ENCODE measurements at regions not wholly inside any gene's neighbourhood (a gene's known extent, or its start where the extent isn't known, plus 50 kb on each side); places are given as distances from the start of the nearest gene placed in this dataset.

DNA sequence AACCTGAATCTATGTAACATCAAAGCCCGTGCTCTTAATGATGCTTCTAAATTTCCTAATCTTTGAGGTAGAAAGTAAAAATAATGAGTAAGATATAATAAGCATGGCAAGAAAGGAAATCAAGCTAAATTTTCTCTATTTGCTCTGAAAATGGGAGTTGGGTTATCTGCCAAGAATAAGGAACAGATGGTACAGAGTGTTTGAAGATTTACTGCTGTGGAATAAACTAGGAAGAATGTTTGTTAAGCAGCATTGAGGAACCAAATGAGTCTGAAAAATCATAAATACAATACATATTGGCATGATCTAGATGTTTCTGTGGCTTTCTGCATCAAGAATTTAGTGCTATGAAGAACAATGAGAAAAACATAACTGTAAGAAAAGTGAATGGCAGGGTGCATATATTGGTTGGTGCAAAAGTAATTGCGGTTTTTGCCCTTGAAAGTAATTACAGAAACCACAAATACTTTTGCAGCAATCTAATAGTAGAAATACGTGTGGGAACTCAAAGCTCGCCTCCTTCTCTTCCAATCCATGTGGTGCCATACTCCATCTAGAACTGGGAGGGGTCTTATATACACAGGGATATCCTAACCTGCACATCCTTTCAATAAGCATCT lies 87.6 kb downstream of the SUCNR1 start (continued):
- TF ChIP-seq JUND (IDR thresholded peaks at IDR 0.05; ENCODE audit: low read length): no peak
- TF ChIP-seq CREB1 (IDR thresholded peaks at IDR 0.05): no peak
- no peak for TF ChIP-seq POU5F1 (IDR thresholded peaks at IDR 0.05; ENCODE audit: low read depth, low read length)
